Trophoblast cell (in vitro differentiated cells and primary cell): ENCODE measurements at regions not wholly inside any gene's neighbourhood (a gene's known extent, or its start where the extent isn't known, plus 50 kb on each side); places are given as distances from the start of the nearest gene placed in this dataset.
"Not testable (repeated sequence)": the region's sequence is repeated elsewhere in the genome, so short reads cannot be mapped to it uniquely, and the experiment has no call there.

ENCODE experiments used
- DNase-seq, 2 donors: peaks; one replicate each; pipeline ENCODE4 v3.0.0-alpha.2; 2016
- H2AFZ ChIP-seq: 2 replicates; pipeline ENCODE4 v1.6.1; 2013; ENCODE audit warnings: low read length, moderate library complexity, mild to moderate bottlenecking; ENCODE audit not compliant: insufficient read depth, poor library complexity
- H2AK5ac ChIP-seq: 2 replicates; pipeline ENCODE4 v1.6.1; 2013; ENCODE audit warnings: mild to moderate bottlenecking, low read length
- H2BK120ac ChIP-seq: 2 replicates; pipeline ENCODE4 v1.6.1; 2013; ENCODE audit warnings: low read length, mild to moderate bottlenecking, moderate library complexity; ENCODE audit not compliant: insufficient read depth, poor library complexity
- H2BK12ac ChIP-seq: 2 replicates; pipeline ENCODE4 v1.6.1; 2013; ENCODE audit warnings: mild to moderate bottlenecking, low read length, moderate library complexity
- H2BK5ac ChIP-seq: 2 replicates; pipeline ENCODE4 v1.6.1; 2013; ENCODE audit warnings: low read length, low read depth, moderate library complexity, mild to moderate bottlenecking; ENCODE audit not compliant: poor library complexity
- H3K14ac ChIP-seq: 2 replicates; pipeline ENCODE4 v1.6.1; 2013; ENCODE audit warnings: mild to moderate bottlenecking, low read length
- H3K18ac ChIP-seq: 2 replicates; pipeline ENCODE4 v1.6.1; 2013; ENCODE audit warnings: mild to moderate bottlenecking, low read length
- H3K23ac ChIP-seq: 2 replicates; pipeline ENCODE4 v1.6.1; 2013; ENCODE audit warnings: low read length
- H3K27ac ChIP-seq: 2 replicates; pipeline ENCODE4 v1.5.1; 2013; ENCODE audit warnings: low read depth, mild to moderate bottlenecking, inconsistent platforms, low read length, moderate library complexity
- H3K27me3 ChIP-seq: 2 replicates; pipeline ENCODE4 v1.6.1; 2013; ENCODE audit warnings: inconsistent platforms, mild to moderate bottlenecking, low read length, moderate library complexity; ENCODE audit not compliant: insufficient read depth
- H3K36me3 ChIP-seq, 2 experiments: 1 replicate in 1 of 2; 2 replicates in 1 of 2; pipeline ENCODE4 v1.6.1; 2013; ENCODE audit warnings: low read length in 2 of 2, mild to moderate bottlenecking in 2 of 2, moderate library complexity in 1 of 2; ENCODE audit not compliant: insufficient read depth in 2 of 2, control insufficient read depth in 1 of 2
- H3K4ac ChIP-seq: 2 replicates; pipeline ENCODE4 v1.6.1; 2013; ENCODE audit warnings: low read depth, mild to moderate bottlenecking, low read length, moderate library complexity
- H3K4me1 ChIP-seq, 2 experiments: 1 replicate in 1 of 2; 2 replicates in 1 of 2; pipeline ENCODE4 v1.6.1; 2013; ENCODE audit warnings: low read length in 2 of 2, mild to moderate bottlenecking in 2 of 2, moderate library complexity in 1 of 2; ENCODE audit not compliant: insufficient read depth in 2 of 2, control insufficient read depth in 1 of 2
- H3K4me2 ChIP-seq: 2 replicates; pipeline ENCODE4 v1.6.1; 2013; ENCODE audit warnings: inconsistent platforms, mild to moderate bottlenecking, low read length, moderate library complexity
- H3K4me3 ChIP-seq: 2 replicates; pipeline ENCODE4 v1.5.1; 2013; ENCODE audit warnings: mild to moderate bottlenecking, low read depth, low read length, inconsistent platforms
- H3K79me1 ChIP-seq: one replicate; pipeline ENCODE4 v1.6.1; 2013; ENCODE audit warnings: low read length
- H3K79me2 ChIP-seq: 2 replicates; pipeline ENCODE4 v1.6.1; 2013; ENCODE audit warnings: low read length, mild to moderate bottlenecking; ENCODE audit not compliant: control insufficient read depth, insufficient read depth, poor library complexity
- H3K9ac ChIP-seq: 2 replicates; pipeline ENCODE4 v1.6.1; 2013; ENCODE audit warnings: mild to moderate bottlenecking, low read length
- H3K9me3 ChIP-seq: 2 replicates; pipeline ENCODE4 v1.6.1; 2013; ENCODE audit warnings: low read depth, mild to moderate bottlenecking, control low read depth, inconsistent platforms, low read length; ENCODE audit not compliant: insufficient read depth
- H4K12ac ChIP-seq: 2 replicates; pipeline ENCODE4 v1.6.1; 2013; ENCODE audit warnings: low read depth, mild to moderate bottlenecking, low read length, moderate library complexity
- H4K8ac ChIP-seq: 2 replicates; pipeline ENCODE4 v1.6.1; 2013; ENCODE audit warnings: low read depth, mild to moderate bottlenecking, low read length, moderate library complexity
- H4K91ac ChIP-seq: one replicate; pipeline ENCODE4 v1.6.1; 2013; ENCODE audit warnings: low read depth, mild to moderate bottlenecking, low read length, moderate library complexity
- WGBS: extraction: QIAGEN DNeasy Blood & Tissue Kit; methylation state at CpG from one replicate; pipeline ENCODE4 v1.1.7; 2013; ENCODE audit warnings: missing lambda C conversion rate; ENCODE audit not compliant: insufficient read length, insufficient coverage; ENCODE audit errors: extremely low coverage; 5-methylcytosine and 5-hydroxymethylcytosine counted together

DNA sequence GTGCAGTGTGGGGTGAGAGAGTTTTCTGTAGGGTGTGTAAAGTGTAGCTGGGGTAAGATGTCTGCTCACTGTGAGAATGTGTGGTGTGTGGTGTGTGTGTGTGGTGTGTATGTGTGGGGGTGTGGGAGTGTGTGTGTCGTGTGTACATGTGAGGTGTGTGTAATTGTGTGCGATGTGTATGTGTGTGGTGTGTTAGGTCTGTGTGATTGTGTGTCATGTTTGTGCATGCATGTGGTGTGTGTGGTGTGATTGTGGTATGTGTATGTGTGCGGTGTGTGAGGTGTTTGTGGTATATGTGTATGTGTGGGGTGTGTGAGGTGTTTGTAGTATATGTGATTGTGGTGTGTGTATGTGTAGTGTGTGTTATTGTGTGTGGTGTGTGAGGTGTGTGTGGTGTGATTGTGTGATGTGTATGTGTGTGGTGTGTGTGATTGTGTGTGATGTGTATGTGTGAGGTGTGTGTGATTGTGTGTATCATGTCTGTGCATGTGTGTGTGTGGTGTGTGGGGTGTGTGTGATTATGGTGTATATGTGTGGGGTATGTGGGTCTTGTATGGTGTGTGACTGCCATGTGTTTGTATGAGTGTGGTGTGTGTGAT is 241.7 kb upstream of the HDAC4 start:
- Histone ChIP-seq H4K8ac (no peak overlapping the region), H3K27me3 (no peaks in the 10 kb centered on the region), H3K23ac (peak overlapping the region; percentile 67), H3K36me3 (no peaks in the 10 kb centered on the region), H3K18ac (no peak overlapping the region), H4K12ac (no peak overlapping the region), H3K27ac (no peak overlapping the region), H3K9ac (no peak overlapping the region), H3K4me2 (no peak overlapping the region), H2AFZ (no peak overlapping the region), H2BK120ac (no peak overlapping the region), H3K79me2 (no peaks in the 10 kb centered on the region), H2BK5ac (no peak overlapping the region), H3K79me1 (no peaks in the 10 kb centered on the region), H4K91ac (no peak overlapping the region), H2AK5ac (no peak overlapping the region), H3K4ac (no peak overlapping the region), H3K4me1 (no peaks in the 10 kb centered on the region), H2BK12ac (no peak overlapping the region), H3K4me3 (peak overlapping the region; percentile 66), H3K14ac (no peak overlapping the region), H3K9me3 (peaks cover 21% of the 10 kb centered on the region)
- no peak for DNase-seq
- WGBS, result 100% methylated on average over 3 of the region's 3 CpGs

DNA sequence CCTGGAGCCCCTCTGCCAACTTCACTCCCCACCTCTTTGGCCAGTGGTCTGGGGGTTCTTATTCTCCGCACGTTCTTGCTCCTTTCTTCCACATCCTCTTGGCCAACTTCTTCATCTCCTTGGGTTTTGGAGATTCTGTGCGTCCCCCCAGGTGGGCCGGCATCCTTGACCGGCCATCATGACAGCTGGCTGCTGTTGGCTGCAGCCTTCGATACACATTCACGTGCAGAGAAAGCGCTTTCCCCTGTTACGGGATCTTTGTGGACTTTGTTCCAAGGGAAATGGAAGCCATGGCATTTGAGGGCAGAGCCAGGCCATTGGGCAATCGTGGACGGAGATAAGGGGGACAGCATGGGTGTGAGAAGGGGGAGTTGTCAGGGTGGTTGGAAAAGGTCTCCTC is 241.1 kb upstream of the HDAC4 start:
- not testable (repeated sequence) for H3K27me3 ChIP-seq, H2BK12ac ChIP-seq, H2AK5ac ChIP-seq, H3K36me3 ChIP-seq, H2BK5ac ChIP-seq, H4K8ac ChIP-seq, H3K4me2 ChIP-seq, H2AFZ ChIP-seq, H3K9ac ChIP-seq, H3K14ac ChIP-seq, DNase-seq, H3K4me1 ChIP-seq, H4K12ac ChIP-seq, H3K27ac ChIP-seq, H3K18ac ChIP-seq, H3K4me3 ChIP-seq, H3K23ac ChIP-seq, H2BK120ac ChIP-seq, H4K91ac ChIP-seq, H3K4ac ChIP-seq, H3K79me1 ChIP-seq, H3K79me2 ChIP-seq
- WGBS, result no CpG with 5 or more reads among the region's 11 CpGs
- H3K9me3 ChIP-seq, result peaks cover 23% of the 10 kb centered on the region

DNA sequence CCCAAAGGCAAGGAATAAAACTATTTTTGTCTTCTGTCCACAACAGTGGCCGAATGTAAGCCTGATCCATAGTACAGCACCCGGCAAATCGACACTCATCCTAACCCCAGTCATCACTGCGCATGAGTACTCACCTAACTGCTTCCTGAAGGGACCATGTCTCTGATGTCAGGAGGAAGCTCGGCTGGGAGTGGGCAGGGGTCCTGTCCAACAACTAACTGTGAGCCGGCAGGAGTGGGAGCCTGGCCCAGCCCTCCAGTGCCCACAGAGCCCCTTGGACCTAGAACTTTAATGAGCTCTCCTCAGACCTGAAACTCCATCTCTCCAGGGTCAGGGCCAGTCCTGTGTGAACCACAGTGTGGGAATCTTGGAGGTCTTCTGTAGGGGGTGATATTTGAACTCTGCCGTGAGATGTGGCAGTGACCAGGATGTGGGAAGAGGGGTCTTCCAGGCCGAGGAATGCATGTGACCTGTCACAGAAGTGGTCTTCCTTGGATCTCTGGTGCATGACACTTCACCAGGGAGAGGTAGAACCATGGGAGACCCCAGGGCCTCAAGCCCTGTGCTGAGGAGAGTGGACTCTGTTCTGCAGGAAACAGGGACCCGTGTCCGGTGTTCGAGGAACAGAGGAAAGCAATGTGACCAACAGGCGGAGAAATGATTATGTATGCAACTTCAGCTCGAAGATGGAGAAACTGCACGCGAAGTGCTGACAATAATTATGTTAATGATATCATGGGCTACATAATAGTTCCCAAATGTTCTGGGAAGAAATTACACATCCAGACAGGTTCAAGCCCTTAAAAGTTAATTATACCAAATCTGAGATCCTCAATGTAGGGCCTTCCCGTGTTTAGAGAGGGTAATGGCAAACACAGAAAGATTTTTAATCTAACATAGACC is 240.1 kb upstream of the HDAC4 start:
- Histone ChIP-seq H3K14ac (no peak overlapping the region), H3K9ac (no peak overlapping the region), H2BK120ac (no peak overlapping the region), H2BK12ac (no peak overlapping the region), H4K12ac (no peak overlapping the region), H3K27me3 (no peaks in the 10 kb centered on the region), H3K79me2 (no peaks in the 10 kb centered on the region), H3K4me1 (no peaks in the 10 kb centered on the region), H2AFZ (no peak overlapping the region), H3K4ac (no peak overlapping the region), H3K4me2 (no peak overlapping the region), H3K18ac (no peak overlapping the region), H3K27ac (no peak overlapping the region), H4K91ac (no peak overlapping the region), H3K23ac (no peak overlapping the region), H3K36me3 (no peaks in the 10 kb centered on the region), H2BK5ac (no peak overlapping the region), H3K9me3 (peaks cover 25% of the 10 kb centered on the region), H3K4me3 (no peak overlapping the region), H4K8ac (no peak overlapping the region), H3K79me1 (no peaks in the 10 kb centered on the region), H2AK5ac (no peak overlapping the region)
- DNase-seq, result no peak
- WGBS, result no CpG with 5 or more reads among the region's 16 CpGs

DNA sequence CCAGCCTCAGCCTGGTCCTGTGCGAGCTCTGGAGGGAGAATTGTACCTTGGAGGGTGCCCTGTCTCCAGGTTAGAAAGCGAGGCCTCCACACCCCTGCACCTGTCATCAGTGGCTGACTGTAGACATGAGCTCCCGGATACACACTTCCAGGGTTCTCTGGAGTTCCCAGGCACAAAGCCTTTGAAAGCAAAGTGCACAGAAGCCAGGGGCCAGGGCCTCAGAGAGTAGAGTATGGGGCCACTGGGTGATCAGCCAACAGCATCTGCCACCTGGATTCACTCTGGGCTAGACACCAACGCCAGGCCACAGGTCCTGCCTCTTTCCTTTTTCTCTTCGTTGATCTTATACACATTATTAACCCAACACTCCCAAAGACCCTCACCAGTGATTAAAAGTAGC is 239.4 kb upstream of the HDAC4 start:
- no peaks in the 10 kb centered on the region for H3K36me3 ChIP-seq
- H3K4me2 ChIP-seq, result no peak overlapping the region
- no peaks in the 10 kb centered on the region for H3K79me2 ChIP-seq
- H3K4me1 ChIP-seq, result no peaks in the 10 kb centered on the region
- H3K79me1 ChIP-seq, result no peaks in the 10 kb centered on the region
- no peak overlapping the region for H3K9ac ChIP-seq
- H3K4ac ChIP-seq, result no peak overlapping the region
- no peak overlapping the region for H2AFZ ChIP-seq
- H4K8ac ChIP-seq, result no peak overlapping the region
- H3K4me3 ChIP-seq, result no peak overlapping the region
- H4K12ac ChIP-seq, result no peak overlapping the region
- WGBS, result no CpG with 5 or more reads among the region's 5 CpGs
- no peak overlapping the region for H2BK12ac ChIP-seq
- H3K27me3 ChIP-seq, result no peaks in the 10 kb centered on the region
- no peak overlapping the region for H3K27ac ChIP-seq
- H4K91ac ChIP-seq, result no peak overlapping the region
- H3K9me3 ChIP-seq, result peaks cover 28% of the 10 kb centered on the region
- H3K23ac ChIP-seq, result no peak overlapping the region
- no peak for DNase-seq
- H3K14ac ChIP-seq, result no peak overlapping the region
- no peak overlapping the region for H2BK5ac ChIP-seq
- H2AK5ac ChIP-seq, result no peak overlapping the region
- H2BK120ac ChIP-seq, result no peak overlapping the region
- H3K18ac ChIP-seq, result no peak overlapping the region
